ENCODE measurements at regions not wholly inside any gene's neighbourhood (a gene's known extent, or its start where the extent isn't known, plus 50 kb on each side); places are given as distances from the start of the nearest gene placed in this dataset.

GRCh38 chr3:31174079-31174478, 279.6 kb upstream of the GADL1 start:
- intact Hi-C loops (cut with micrococcal nuclease; ENCODE audit: unreplicated experiment), result loop anchor here (5.0 kb wide), 1 partner anchor 358 kb away; the partner anchor contains the start of gene STT3B
- no peaks in the 10 kb centered on the region for H3K79me2 ChIP-seq (ENCODE audit: low read depth)
- no peaks in the 10 kb centered on the region for H3F3A ChIP-seq (ENCODE audit: insufficient read depth, low read depth)
- no peaks in the 10 kb centered on the region for H3K9me3 ChIP-seq (ENCODE audit: insufficient read depth, low read depth)
- no peak overlapping the region for H3K4me3 ChIP-seq
- BruUV-seq (replicated peaks), result no TSS peak
- H2AFZ ChIP-seq, result no peak overlapping the region
- no peaks in the 10 kb centered on the region for H3K4me1 ChIP-seq (replicated peaks; ENCODE audit: insufficient read depth)
- no peaks in the 10 kb centered on the region for H3K9me2 ChIP-seq (ENCODE audit: insufficient read depth)
- ChIA-PET CTCF (no interaction called here), POLR2A (ENCODE audit: unreplicated experiment) (no interaction called here)
- TF ChIP-seq EZH2 (IDR thresholded peaks at IDR 0.05; ENCODE audit: low read depth), result no peak
- TF ChIP-seq CTCF (conservative IDR thresholded peaks at IDR 0.05), result no peak
- no peak for DNase-seq
- H3K4me2 ChIP-seq, result no peak overlapping the region
- no peaks in the 10 kb centered on the region for H3K27me3 ChIP-seq (ENCODE audit: insufficient read depth, low read depth)
- no peaks in the 10 kb centered on the region for H3K36me3 ChIP-seq (ENCODE audit: low read depth)
- no peak overlapping the region for H3K27ac ChIP-seq
- no peaks in the 10 kb centered on the region for H4K20me1 ChIP-seq (ENCODE audit: insufficient read depth)

DNA sequence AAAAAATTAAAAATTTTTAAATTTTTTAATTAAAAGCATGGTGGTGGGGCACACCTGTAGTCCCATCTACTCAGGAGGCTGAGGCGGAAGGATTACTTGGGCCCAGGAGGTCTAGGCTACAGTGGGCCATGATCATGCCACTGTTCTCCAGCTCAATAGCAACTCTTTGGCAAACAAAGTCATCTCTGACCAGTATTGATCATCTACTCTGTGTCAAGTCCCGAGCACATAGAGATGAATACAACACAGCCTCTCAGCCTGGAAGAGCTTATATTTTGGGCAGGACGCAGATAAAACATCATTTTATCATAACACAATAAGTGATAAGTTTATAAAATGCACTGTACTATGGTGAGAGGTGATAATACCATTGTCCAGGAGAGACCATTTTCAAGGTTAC, 281.6 kb upstream of the GADL1 start:
- TF ChIP-seq CTCF (conservative IDR thresholded peaks at IDR 0.05), result no peak
- TF ChIP-seq EZH2 (IDR thresholded peaks at IDR 0.05; ENCODE audit: low read depth), result no peak
- DNase-seq, result no peak
- no peaks in the 10 kb centered on the region; the same call in 1 of the 2 replicates for H3F3A ChIP-seq (ENCODE audit: insufficient read depth, low read depth)
- no peaks in the 10 kb centered on the region for H3K27me3 ChIP-seq (ENCODE audit: insufficient read depth, low read depth)
- no peaks in the 10 kb centered on the region for H3K36me3 ChIP-seq (ENCODE audit: low read depth)
- H3K9me3 ChIP-seq (ENCODE audit: insufficient read depth, low read depth), result no peaks in the 10 kb centered on the region
- ChIA-PET CTCF (no interaction called here), POLR2A (ENCODE audit: unreplicated experiment) (no interaction called here)
- H3K4me1 ChIP-seq (replicated peaks; ENCODE audit: insufficient read depth), result no peaks in the 10 kb centered on the region
- H3K27ac ChIP-seq, result no peak overlapping the region
- no peak overlapping the region for H3K4me3 ChIP-seq
- BruUV-seq (replicated peaks), result no TSS peak
- no peak overlapping the region for H2AFZ ChIP-seq
- intact Hi-C loops (cut with micrococcal nuclease; ENCODE audit: unreplicated experiment), result no loop called here
- no peaks in the 10 kb centered on the region for H4K20me1 ChIP-seq (ENCODE audit: insufficient read depth)
- no peak overlapping the region for H3K4me2 ChIP-seq
- no peaks in the 10 kb centered on the region for H3K79me2 ChIP-seq (ENCODE audit: low read depth)
- H3K9me2 ChIP-seq (ENCODE audit: insufficient read depth), result no peaks in the 10 kb centered on the region

- CTCF ChIA-PET, result no interaction called here
- Histone ChIP-seq H3K9me3 (ENCODE audit: insufficient read depth, low read depth) (no peaks in the 10 kb centered on the region), H3K4me1 (replicated peaks; ENCODE audit: insufficient read depth) (no peaks in the 10 kb centered on the region), H3F3A (ENCODE audit: insufficient read depth, low read depth) (no peaks in the 10 kb centered on the region; the same call in 1 of the 2 replicates), H2AFZ (no peak overlapping the region), H4K20me1 (ENCODE audit: insufficient read depth) (no peaks in the 10 kb centered on the region), H3K27ac (no peak overlapping the region), H3K4me2 (no peak overlapping the region), H3K9me2 (ENCODE audit: insufficient read depth) (no peaks in the 10 kb centered on the region), H3K79me2 (ENCODE audit: low read depth) (no peaks in the 10 kb centered on the region), H3K27me3 (ENCODE audit: insufficient read depth, low read depth) (no peaks in the 10 kb centered on the region), H3K4me3 (no peak overlapping the region), H3K36me3 (ENCODE audit: low read depth) (no peaks in the 10 kb centered on the region)
- TF ChIP-seq EZH2 (IDR thresholded peaks at IDR 0.05; ENCODE audit: low read depth) (no peak), CTCF (conservative IDR thresholded peaks at IDR 0.05) (no peak)
- no peak for DNase-seq
- intact Hi-C loops (cut with micrococcal nuclease; ENCODE audit: unreplicated experiment), result no loop called here
- no TSS peak for BruUV-seq (replicated peaks)
- POLR2A ChIA-PET (ENCODE audit: unreplicated experiment), result no interaction called here
Measured at GRCh38 chr3:31178467-31178866, 284.0 kb upstream of the GADL1 start.
